ENCODE measurements at regions not wholly inside any gene's neighbourhood (a gene's known extent, or its start where the extent isn't known, plus 50 kb on each side); places are given as distances from the start of the nearest gene placed in this dataset.

DNA sequence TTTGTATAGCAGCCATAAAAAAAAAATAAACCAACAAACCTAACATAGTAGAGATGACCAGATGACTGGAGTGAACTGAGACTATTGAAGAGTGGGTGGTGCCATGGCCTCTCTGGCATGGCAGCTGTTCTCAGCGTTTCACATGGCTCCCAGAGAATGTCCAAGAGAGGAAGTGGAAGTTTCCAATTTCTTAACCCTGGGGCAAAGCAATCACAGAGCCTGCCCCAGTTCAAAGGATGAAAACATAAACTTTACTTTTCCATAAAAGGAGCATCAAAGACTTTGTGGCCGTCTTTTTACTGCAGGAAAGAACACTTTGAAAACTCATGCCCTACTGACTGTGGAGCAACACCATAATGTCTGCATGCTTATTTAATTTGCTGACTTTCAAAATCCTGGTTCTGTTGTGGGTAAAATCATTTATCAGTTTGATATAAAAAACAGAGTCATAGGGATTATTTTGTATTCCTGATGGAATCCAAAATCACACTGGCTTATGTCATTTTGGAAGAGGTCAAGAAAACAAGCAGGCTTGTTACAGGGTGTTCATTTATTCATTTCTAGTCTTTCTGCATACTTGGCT, 165.4 kb downstream of the SLC35B3 start:
- Mint-ChIP-seq H3K9me3 (ENCODE audit: unreplicated experiment) (no peaks in the 10 kb centered on the region), H3K4me1 (ENCODE audit: unreplicated experiment) (no peaks in the 10 kb centered on the region), H3K27me3 (ENCODE audit: unreplicated experiment) (no peaks in the 10 kb centered on the region), H3K27ac (ENCODE audit: unreplicated experiment) (no peak overlapping the region), H3K36me3 (ENCODE audit: unreplicated experiment) (no peaks in the 10 kb centered on the region), H3K4me3 (ENCODE audit: unreplicated experiment) (no peak overlapping the region)
- TF ChIP-seq CTCF (IDR thresholded peaks at IDR 0.05), result no peak
- DNase-seq (ENCODE audit: extremely low spot score, unreplicated experiment), result no peak

- no peak overlapping the region for H3K4me3 Mint-ChIP-seq (ENCODE audit: unreplicated experiment)
- no peak for TF ChIP-seq CTCF (IDR thresholded peaks at IDR 0.05)
- DNase-seq (ENCODE audit: extremely low spot score, unreplicated experiment), result no peak
- H3K4me1 Mint-ChIP-seq (ENCODE audit: unreplicated experiment), result no peaks in the 10 kb centered on the region
- no peaks in the 10 kb centered on the region for H3K9me3 Mint-ChIP-seq (ENCODE audit: unreplicated experiment)
- H3K27ac Mint-ChIP-seq (ENCODE audit: unreplicated experiment), result no peak overlapping the region
- H3K36me3 Mint-ChIP-seq (ENCODE audit: unreplicated experiment), result no peaks in the 10 kb centered on the region
- no peaks in the 10 kb centered on the region for H3K27me3 Mint-ChIP-seq (ENCODE audit: unreplicated experiment)
Observed at GRCh38 chr6:8269094-8269493, 166.3 kb downstream of the SLC35B3 start.

GRCh38 chr6:8268606-8269005, 166.3 kb upstream of the EEF1E1 start:
- no peak for DNase-seq (ENCODE audit: extremely low spot score, unreplicated experiment)
- no peaks in the 10 kb centered on the region for H3K27me3 Mint-ChIP-seq (ENCODE audit: unreplicated experiment)
- no peak overlapping the region for H3K27ac Mint-ChIP-seq (ENCODE audit: unreplicated experiment)
- no peak for TF ChIP-seq CTCF (IDR thresholded peaks at IDR 0.05)
- no peaks in the 10 kb centered on the region for H3K9me3 Mint-ChIP-seq (ENCODE audit: unreplicated experiment)
- no peaks in the 10 kb centered on the region for H3K4me1 Mint-ChIP-seq (ENCODE audit: unreplicated experiment)
- no peaks in the 10 kb centered on the region for H3K36me3 Mint-ChIP-seq (ENCODE audit: unreplicated experiment)
- no peak overlapping the region for H3K4me3 Mint-ChIP-seq (ENCODE audit: unreplicated experiment)

DNA sequence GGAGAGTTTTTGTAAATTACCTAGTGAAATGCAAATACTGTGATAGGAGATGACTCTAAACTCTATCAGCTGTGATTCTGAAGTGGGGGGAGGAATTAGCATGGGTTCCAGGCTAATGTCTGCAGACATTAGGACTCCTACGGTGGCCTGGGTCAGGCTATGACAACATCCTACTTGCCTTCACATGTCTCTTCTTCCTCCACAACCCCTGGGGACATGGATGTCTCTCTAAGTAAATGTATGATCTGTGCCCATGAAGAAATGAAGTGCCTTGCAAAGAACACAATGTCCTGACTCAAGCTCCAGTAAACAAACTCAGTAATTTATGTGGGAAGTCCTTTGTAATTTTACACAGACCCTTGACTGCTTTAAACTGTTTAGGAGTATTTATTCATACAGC, 165.8 kb upstream of the EEF1E1 start:
- Mint-ChIP-seq H3K4me1 (ENCODE audit: unreplicated experiment) (no peaks in the 10 kb centered on the region), H3K9me3 (ENCODE audit: unreplicated experiment) (no peaks in the 10 kb centered on the region), H3K36me3 (ENCODE audit: unreplicated experiment) (no peaks in the 10 kb centered on the region), H3K27me3 (ENCODE audit: unreplicated experiment) (no peaks in the 10 kb centered on the region), H3K27ac (ENCODE audit: unreplicated experiment) (no peak overlapping the region), H3K4me3 (ENCODE audit: unreplicated experiment) (no peak overlapping the region)
- no peak for TF ChIP-seq CTCF (IDR thresholded peaks at IDR 0.05)
- DNase-seq (ENCODE audit: extremely low spot score, unreplicated experiment), result no peak

DNA sequence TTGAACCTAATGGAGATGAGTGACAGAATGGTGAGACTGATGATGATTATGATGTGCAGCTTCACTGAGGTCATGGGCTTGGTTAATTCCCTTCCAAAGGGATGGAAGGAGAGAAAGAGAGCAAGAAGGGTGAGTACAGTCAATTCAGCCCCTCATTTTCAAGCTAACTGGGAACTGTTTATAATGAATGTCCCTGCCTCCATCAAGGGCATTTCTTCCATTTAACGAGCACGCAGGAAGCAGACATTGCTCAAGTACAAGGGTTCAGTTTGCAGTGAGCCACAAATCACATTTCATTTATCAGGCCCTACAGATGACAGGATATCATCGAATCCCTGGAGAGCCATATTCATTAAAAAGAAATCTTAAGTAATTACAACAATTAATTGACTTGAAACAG, 158.3 kb upstream of the EEF1E1 start:
- Mint-ChIP-seq H3K4me3 (ENCODE audit: unreplicated experiment) (no peak overlapping the region), H3K4me1 (ENCODE audit: unreplicated experiment) (no peaks in the 10 kb centered on the region), H3K27me3 (ENCODE audit: unreplicated experiment) (peaks cover 10% of the 10 kb centered on the region), H3K27ac (ENCODE audit: unreplicated experiment) (no peak overlapping the region), H3K9me3 (ENCODE audit: unreplicated experiment) (no peaks in the 10 kb centered on the region), H3K36me3 (ENCODE audit: unreplicated experiment) (no peaks in the 10 kb centered on the region)
- no peak for TF ChIP-seq CTCF (IDR thresholded peaks at IDR 0.05)
- DNase-seq (ENCODE audit: extremely low spot score, unreplicated experiment), result no peak

Measured in osteocyte (in vitro differentiated cells).